Hepatocyte (in vitro differentiated cells): ENCODE measurements at regions not wholly inside any gene's neighbourhood (a gene's known extent, or its start where the extent isn't known, plus 50 kb on each side); places are given as distances from the start of the nearest gene placed in this dataset.
"Not testable (repeated sequence)": the region's sequence is repeated elsewhere in the genome, so short reads cannot be mapped to it uniquely, and the experiment has no call there.

Experiments used
- EZH2 ChIP-seq: fragments of 200-600 bp; sonication (generic); IDR thresholded peaks from 2 replicates; pipeline ENCODE4 v1.6.1; 2016; ENCODE audit warnings: antibody characterized with exemption, mild to moderate bottlenecking, borderline replicate concordance
- EZH2phosphoT487 ChIP-seq: fragments of 200-600 bp; sonication (generic); IDR thresholded peaks from one replicate; pipeline ENCODE4 v1.6.1; 2018; ENCODE audit warnings: antibody characterized with exemption, mild to moderate bottlenecking, low read depth, moderate library complexity; ENCODE audit not compliant: unreplicated experiment, severe bottlenecking
- TF ChIP-seq, protein P1 (sequence below): fragments of 200-600 bp; sonication (generic); IDR thresholded peaks from 2 replicates; pipeline ENCODE4 v1.5.1; 2016; ENCODE audit warnings: antibody characterized with exemption, mild to moderate bottlenecking; ENCODE audit not compliant: poor library complexity

GRCh38 chr7:51393003-51393402, 76.4 kb upstream of the COBL start:
- TF ChIP-seq, protein P1, sequence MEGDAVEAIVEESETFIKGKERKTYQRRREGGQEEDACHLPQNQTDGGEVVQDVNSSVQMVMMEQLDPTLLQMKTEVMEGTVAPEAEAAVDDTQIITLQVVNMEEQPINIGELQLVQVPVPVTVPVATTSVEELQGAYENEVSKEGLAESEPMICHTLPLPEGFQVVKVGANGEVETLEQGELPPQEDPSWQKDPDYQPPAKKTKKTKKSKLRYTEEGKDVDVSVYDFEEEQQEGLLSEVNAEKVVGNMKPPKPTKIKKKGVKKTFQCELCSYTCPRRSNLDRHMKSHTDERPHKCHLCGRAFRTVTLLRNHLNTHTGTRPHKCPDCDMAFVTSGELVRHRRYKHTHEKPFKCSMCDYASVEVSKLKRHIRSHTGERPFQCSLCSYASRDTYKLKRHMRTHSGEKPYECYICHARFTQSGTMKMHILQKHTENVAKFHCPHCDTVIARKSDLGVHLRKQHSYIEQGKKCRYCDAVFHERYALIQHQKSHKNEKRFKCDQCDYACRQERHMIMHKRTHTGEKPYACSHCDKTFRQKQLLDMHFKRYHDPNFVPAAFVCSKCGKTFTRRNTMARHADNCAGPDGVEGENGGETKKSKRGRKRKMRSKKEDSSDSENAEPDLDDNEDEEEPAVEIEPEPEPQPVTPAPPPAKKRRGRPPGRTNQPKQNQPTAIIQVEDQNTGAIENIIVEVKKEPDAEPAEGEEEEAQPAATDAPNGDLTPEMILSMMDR, result not testable (repeated sequence)
- not testable (repeated sequence) for TF ChIP-seq EZH2phosphoT487, EZH2
